H1 (cell line): ENCODE measurements at regions not wholly inside any gene's neighbourhood (a gene's known extent, or its start where the extent isn't known, plus 50 kb on each side); places are given as distances from the start of the nearest gene placed in this dataset.

Source experiments
- CTCF ChIA-PET: fragments of 300-600 bp; sonication (Branson Sonifier 250); formaldehyde crosslinking; loops from one replicate; lab custom pipeline; 2021; ENCODE audit not compliant: partially characterized antibody; lab: Charles Lee
- POLR2A ChIA-PET: fragments of 300-600 bp; sonication (Branson Sonifier 250); formaldehyde crosslinking; loops from one replicate; lab custom pipeline; 2021; ENCODE audit warnings: inconsistent platforms; ENCODE audit not compliant: partially characterized antibody; lab: Charles Lee
- DNase-seq, 2 experiments: peaks; one replicate each; pipeline versions ENCODE4 v3.0.0 to v3.0.0-alpha.2; 2010 to 2022; ENCODE audit warnings: low spot score in 2 of 2, low read depth in 1 of 2, mixed read lengths in 1 of 2
- FAIRE-seq: peaks from 2 replicates; lab custom pipeline; 2011; peaks lifted over from hg19 to GRCh38; lab: Jason Lieb, UNC
- H2AFZ ChIP-seq: 2 replicates; pipeline ENCODE4 v1.8.1; 2012; ENCODE audit warnings: low read length, inconsistent platforms
- H2AK5ac ChIP-seq: 2 replicates; pipeline ENCODE4 v1.6.1; 2013; ENCODE audit warnings: low read depth, low read length
- H2BK120ac ChIP-seq: replicated peaks from 2 replicates; pipeline ENCODE3; 2013; ENCODE audit warnings: low read depth, low read length, inconsistent platforms
- H2BK12ac ChIP-seq: 2 replicates; pipeline ENCODE4 v1.6.1; 2013; ENCODE audit warnings: low read depth, low read length
- H2BK15ac ChIP-seq: 2 replicates; pipeline ENCODE4 v1.6.1; 2013; ENCODE audit warnings: low read length
- H2BK20ac ChIP-seq: 2 replicates; pipeline ENCODE4 v1.6.1; 2013; ENCODE audit warnings: low read length
- H2BK5ac ChIP-seq: 2 replicates; pipeline ENCODE4 v1.6.1; 2013; ENCODE audit warnings: low read depth, low read length
- H3K14ac ChIP-seq: 2 replicates; pipeline ENCODE4 v1.6.1; 2013; ENCODE audit warnings: inconsistent platforms; ENCODE audit not compliant: insufficient read length
- H3K18ac ChIP-seq: 2 replicates; pipeline ENCODE4 v1.6.1; 2013; ENCODE audit warnings: low read length; ENCODE audit errors: extremely low read depth
- H3K23ac ChIP-seq: 2 replicates; pipeline ENCODE4 v1.6.1; 2013; ENCODE audit warnings: inconsistent platforms; ENCODE audit not compliant: insufficient read length
- H3K23me2 ChIP-seq: 2 replicates; pipeline ENCODE4 v1.6.1; 2013; ENCODE audit warnings: low read depth, low read length
- H3K27ac ChIP-seq: 2 replicates; pipeline ENCODE4 v1.6.1; 2011; ENCODE audit warnings: low read depth, low read length, inconsistent platforms
- H3K27me3 ChIP-seq, 4 experiments: replicated peaks in 1 of 4; 1 replicate in 1 of 4; 2 replicates in 3 of 4; pipeline versions ENCODE4 v1.6.1 to v1.8.1; 2011 to 2013; ENCODE audit warnings: low read length in 3 of 4, mild to moderate bottlenecking in 3 of 4, inconsistent platforms in 2 of 4, mixed read lengths in 2 of 4, moderate library complexity in 1 of 4; ENCODE audit not compliant: control insufficient read depth in 3 of 4, insufficient read depth in 3 of 4; ENCODE audit errors: extremely low read depth in 1 of 4
- H3K36me3 ChIP-seq, 4 experiments: 2 replicates each; pipeline versions ENCODE4 v1.6.1 to v1.8.1; 2011 to 2013; ENCODE audit warnings: mild to moderate bottlenecking in 4 of 4, low read length in 3 of 4, moderate library complexity in 2 of 4, control low read depth in 1 of 4, inconsistent platforms in 1 of 4; ENCODE audit not compliant: insufficient read depth in 4 of 4, control insufficient read depth in 2 of 4
- H3K4ac ChIP-seq: replicated peaks from 2 replicates; pipeline ENCODE3; 2013; ENCODE audit warnings: low read length, low read depth, mixed read lengths, inconsistent platforms; ENCODE audit not compliant: insufficient read length
- H3K4me1 ChIP-seq, 4 experiments: replicated peaks in 1 of 4; 1 replicate in 1 of 4; 2 replicates in 3 of 4; pipeline versions ENCODE4 v1.6.1 to v1.8.1; 2011 to 2013; ENCODE audit warnings: low read length in 3 of 4, inconsistent platforms in 2 of 4, mixed read lengths in 1 of 4; ENCODE audit not compliant: insufficient read depth in 4 of 4, control insufficient read depth in 3 of 4
- H3K4me2 ChIP-seq, 2 experiments: 2 replicates each; pipeline versions ENCODE4 v1.6.1 to v1.8.1; 2011 to 2013; ENCODE audit warnings: low read depth in 2 of 2, low read length in 2 of 2, control low read depth in 1 of 2, inconsistent platforms in 1 of 2, mild to moderate bottlenecking in 1 of 2; ENCODE audit not compliant: insufficient read depth in 1 of 2
- H3K4me3 ChIP-seq, 4 experiments: fragments of 200-600, 300-600 bp in 1 of 4; sonication (generic), shearing (Covaris generic), sonication (Bioruptor Twin) in 1 of 4; 2 replicates each; pipeline versions ENCODE4 v1.5.1 to v1.8.1; 2011 to 2016; ENCODE audit warnings: low read length in 4 of 4, low read depth in 3 of 4, control low read depth in 2 of 4, inconsistent platforms in 2 of 4, mild to moderate bottlenecking in 2 of 4, mixed read lengths in 1 of 4, moderate library complexity in 1 of 4; ENCODE audit not compliant: insufficient read depth in 2 of 4; ENCODE audit errors: extremely low read depth in 1 of 4
- H3K56ac ChIP-seq: replicated peaks from 2 replicates; pipeline ENCODE3; 2013; ENCODE audit warnings: low read depth, mild to moderate bottlenecking, mixed read lengths, low read length, inconsistent platforms; ENCODE audit not compliant: insufficient read length
- H3K79me1 ChIP-seq: 2 replicates; pipeline ENCODE4 v1.6.1; 2013; ENCODE audit warnings: low read depth, low read length, control low read depth
- H3K79me2 ChIP-seq, 2 experiments: 2 replicates each; pipeline versions ENCODE4 v1.6.1 to v1.8.1; 2012 to 2013; ENCODE audit warnings: low read length in 2 of 2, mild to moderate bottlenecking in 2 of 2, inconsistent platforms in 1 of 2; ENCODE audit not compliant: insufficient read depth in 2 of 2, control insufficient read depth in 1 of 2
- H3K9ac ChIP-seq, 4 experiments: replicated peaks in 1 of 4; 1 replicate in 1 of 4; 2 replicates in 3 of 4; pipeline versions ENCODE4 v1.6.1 to v1.8.1; 2011 to 2013; ENCODE audit warnings: low read depth in 3 of 4, low read length in 3 of 4, control low read depth in 2 of 4, mild to moderate bottlenecking in 2 of 4, moderate library complexity in 2 of 4, inconsistent platforms in 1 of 4; ENCODE audit errors: extremely low read depth in 1 of 4
- H3K9me3 ChIP-seq, 2 experiments: 2 replicates each; pipeline versions ENCODE4 v1.6.1 to v1.8.1; 2012 to 2013; ENCODE audit warnings: mild to moderate bottlenecking in 2 of 2, moderate library complexity in 2 of 2, control low read depth in 1 of 2, inconsistent platforms in 1 of 2, low read depth in 1 of 2, low read length in 1 of 2, mixed read lengths in 1 of 2; ENCODE audit not compliant: insufficient read depth in 2 of 2
- H4K20me1 ChIP-seq, 2 experiments: replicated peaks in 1 of 2; 2 replicates each; pipeline versions ENCODE3 to v1.8.1; 2011 to 2013; ENCODE audit warnings: inconsistent platforms in 2 of 2, low read length in 2 of 2, mild to moderate bottlenecking in 1 of 2; ENCODE audit not compliant: insufficient read depth in 2 of 2, control insufficient read depth in 1 of 2
- H4K5ac ChIP-seq: 2 replicates; pipeline ENCODE4 v1.6.1; 2013; ENCODE audit warnings: low read length, low read depth, mixed read lengths, inconsistent platforms; ENCODE audit not compliant: insufficient read length
- H4K8ac ChIP-seq: 2 replicates; pipeline ENCODE4 v1.8.0; 2013; ENCODE audit warnings: mild to moderate bottlenecking, moderate library complexity, low read length, inconsistent platforms; ENCODE audit not compliant: insufficient read depth; ENCODE audit errors: extremely low read depth
- H4K91ac ChIP-seq: replicated peaks from 2 replicates; pipeline ENCODE3; 2013; ENCODE audit warnings: low read length, mixed read lengths, inconsistent platforms; ENCODE audit not compliant: insufficient read length
- BACH1 ChIP-seq: IDR thresholded peaks from 2 replicates; pipeline ENCODE4 v1.6.1; 2012; ENCODE audit warnings: low read length, improper control_type of control experiment
- WGBS, 2 experiments: shearing (Covaris generic) in 1 of 2; methylation state at CpG; one replicate each; pipeline versions ENCODE4 v1.1.6 to v1.1.7; 2013 to 2015; ENCODE audit warnings: low lambda C conversion rate in 2 of 2, mixed read lengths in 2 of 2, inconsistent platforms in 1 of 2, low coverage in 1 of 2, missing lambda C conversion rate in 1 of 2; ENCODE audit not compliant: insufficient replicate concordance in 2 of 2, insufficient coverage in 1 of 2, insufficient read length in 1 of 2; ENCODE audit errors: extremely low coverage in 1 of 2, missing lambda C conversion rate in 1 of 2; 5-methylcytosine and 5-hydroxymethylcytosine counted together

DNA sequence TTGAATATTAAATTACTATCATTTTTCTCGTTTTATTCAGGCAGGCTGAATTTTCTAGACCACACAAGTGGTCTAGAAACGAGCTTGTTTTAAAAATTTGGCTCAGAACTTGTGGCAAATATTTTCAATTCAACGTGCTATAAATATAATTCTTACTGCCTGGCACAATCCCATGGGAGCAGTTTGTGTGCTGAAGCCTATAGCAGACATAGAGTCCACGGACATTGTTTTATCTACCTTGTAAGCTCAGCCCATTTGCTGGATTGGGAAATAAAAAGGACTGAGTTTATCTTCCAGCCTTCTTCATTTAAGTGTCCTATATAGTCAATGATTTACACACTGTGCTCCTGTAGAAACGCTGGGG, 103.4 kb downstream of the ZBTB18 start:
- H3K23ac ChIP-seq, result no peak overlapping the region
- no peak overlapping the region for H2BK120ac ChIP-seq
- H3K4me1 ChIP-seq, result peaks cover 0 to 4% (median 0%) of the 10 kb centered on the region in 4 experiments; a peak in 3 of 7 replicates
- H2BK20ac ChIP-seq, result no peak overlapping the region
- WGBS, 2 experiments, result 86% methylated on average over 5 of the region's 5 CpGs; no CpG with 5 or more reads in 1 of the 2 experiments
- ChIA-PET POLR2A (no interaction called here), CTCF (interaction anchor here (1.1 to 1.4 kb wide), 2 partner anchors 11 to 54 kb away, joined by 3 read pairs; no protein-coding TSS in a partner anchor)
- H3K4me2 ChIP-seq, result no peak overlapping the region
- no peak for TF ChIP-seq BACH1
- H4K20me1 ChIP-seq, result no peaks in the 10 kb centered on the region
- no peak overlapping the region for H4K5ac ChIP-seq
- H2AK5ac ChIP-seq, result no peak overlapping the region
- H3K23me2 ChIP-seq, result no peaks in the 10 kb centered on the region
- H3K56ac ChIP-seq, result no peak overlapping the region
- no peaks in the 10 kb centered on the region for H3K9me3 ChIP-seq
- no peaks in the 10 kb centered on the region for H3K79me1 ChIP-seq
- H3K18ac ChIP-seq, result no peak overlapping the region
- H4K91ac ChIP-seq, result no peak overlapping the region
- no peak overlapping the region for H3K14ac ChIP-seq
- H4K8ac ChIP-seq, result no peak overlapping the region
- H2BK5ac ChIP-seq, result no peak overlapping the region; the same call in 1 of the 2 replicates
- H3K79me2 ChIP-seq, result no peaks in the 10 kb centered on the region
- no peak for FAIRE-seq
- H3K9ac ChIP-seq, result no peak overlapping the region
- no peak overlapping the region for H3K4me3 ChIP-seq
- H2AFZ ChIP-seq, result 0 out of 2 replicates have a peak overlapping the region, but pooled peaks have one; percentile 18
- H3K27me3 ChIP-seq, result no peaks in the 10 kb centered on the region
- no peaks in the 10 kb centered on the region for H3K36me3 ChIP-seq
- DNase-seq, result no peak
- no peak overlapping the region for H3K4ac ChIP-seq
- H2BK15ac ChIP-seq, result no peak overlapping the region
- H2BK12ac ChIP-seq, result no peak overlapping the region
- no peak overlapping the region for H3K27ac ChIP-seq
